ENCODE measurements at regions not wholly inside any gene's neighbourhood (a gene's known extent, or its start where the extent isn't known, plus 50 kb on each side); places are given as distances from the start of the nearest gene placed in this dataset.

GRCh38 chr1:101109791-101110190 lies 84.2 kb upstream of the DPH5 start:
- CTCF ChIA-PET = no interaction called here
- no peak for DNase-seq (ENCODE audit: extremely low spot score)
- TF ChIP-seq FOXA1 (IDR thresholded peaks at IDR 0.05) (no peak), ARNT (IDR thresholded peaks at IDR 0.05) (no peak), CTBP1 (IDR thresholded peaks at IDR 0.05; ENCODE audit: borderline replicate concordance) (no peak)
- POLR2A ChIA-PET = no interaction called here

GRCh38 chr1:101108111-101108500 lies 82.5 kb upstream of the DPH5 start:
- CTCF ChIA-PET = no interaction called here
- no peak for DNase-seq (ENCODE audit: extremely low spot score)
- POLR2A ChIA-PET = no interaction called here
- TF ChIP-seq CTBP1 (IDR thresholded peaks at IDR 0.05; ENCODE audit: borderline replicate concordance) (no peak), HDGF (IDR thresholded peaks at IDR 0.05; ENCODE audit: borderline replicate concordance) (no peak), PKNOX1 (IDR thresholded peaks at IDR 0.05) (no peak)

GRCh38 chr1:101107496-101108110 lies 82.0 kb upstream of the DPH5 start:
- no peak for TF ChIP-seq ELF4 (IDR thresholded peaks at IDR 0.05)
- no peak for TF ChIP-seq NFRKB (IDR thresholded peaks at IDR 0.05)
- TF ChIP-seq SUZ12 (IDR thresholded peaks at IDR 0.05) = no peak
- TF ChIP-seq PKNOX1 (IDR thresholded peaks at IDR 0.05) = no peak
- TF ChIP-seq FOXM1 (IDR thresholded peaks at IDR 0.05; ENCODE audit: borderline replicate concordance) = no peak
- no peak for TF ChIP-seq ARNT (IDR thresholded peaks at IDR 0.05)
- no peak for TF ChIP-seq BHLHE40 (IDR thresholded peaks at IDR 0.05; ENCODE audit: borderline replicate concordance)
- no peak for TF ChIP-seq SP1 (IDR thresholded peaks at IDR 0.05)
- TF ChIP-seq TARDBP (IDR thresholded peaks at IDR 0.05) = no peak
- TF ChIP-seq FOXK2 (IDR thresholded peaks at IDR 0.05) = no peak
- no peak for TF ChIP-seq LEF1 (IDR thresholded peaks at IDR 0.05; ENCODE audit: borderline replicate concordance)
- no peak for TF ChIP-seq L3MBTL2 (conservative IDR thresholded peaks at IDR 0.05)
- no peak for TF ChIP-seq ZNF384 (IDR thresholded peaks at IDR 0.05)
- ChIA-PET CTCF (no interaction called here), POLR2A (no interaction called here)
- DNase-seq (ENCODE audit: extremely low spot score) = no peak

GRCh38 chr1:101105877-101106276 lies 80.3 kb upstream of the DPH5 start:
- POLR2A ChIA-PET = no interaction called here
- no peak for DNase-seq (ENCODE audit: extremely low spot score)
- TF ChIP-seq FOXM1 (IDR thresholded peaks at IDR 0.05; ENCODE audit: borderline replicate concordance) (no peak), ARNT (IDR thresholded peaks at IDR 0.05) (no peak), FOXK2 (IDR thresholded peaks at IDR 0.05) (no peak), SUZ12 (IDR thresholded peaks at IDR 0.05) (no peak), PKNOX1 (IDR thresholded peaks at IDR 0.05) (no peak), HDGF (IDR thresholded peaks at IDR 0.05; ENCODE audit: borderline replicate concordance) (no peak), TARDBP (IDR thresholded peaks at IDR 0.05) (no peak), BHLHE40 (IDR thresholded peaks at IDR 0.05; ENCODE audit: borderline replicate concordance) (no peak), FOXA1 (IDR thresholded peaks at IDR 0.05) (no peak), CTBP1 (IDR thresholded peaks at IDR 0.05; ENCODE audit: borderline replicate concordance) (no peak), LEF1 (IDR thresholded peaks at IDR 0.05; ENCODE audit: borderline replicate concordance) (no peak), NFRKB (IDR thresholded peaks at IDR 0.05) (no peak), L3MBTL2 (conservative IDR thresholded peaks at IDR 0.05) (no peak), SP1 (IDR thresholded peaks at IDR 0.05) (no peak), ELF4 (IDR thresholded peaks at IDR 0.05) (no peak), ZNF384 (IDR thresholded peaks at IDR 0.05) (no peak)
- CTCF ChIA-PET = no interaction called here

- CTCF ChIA-PET = no interaction called here
- TF ChIP-seq ELF4 (IDR thresholded peaks at IDR 0.05) = no peak
- no peak for TF ChIP-seq BHLHE40 (IDR thresholded peaks at IDR 0.05; ENCODE audit: borderline replicate concordance)
- TF ChIP-seq LEF1 (IDR thresholded peaks at IDR 0.05; ENCODE audit: borderline replicate concordance) = no peak
- TF ChIP-seq SUZ12 (IDR thresholded peaks at IDR 0.05) = no peak
- TF ChIP-seq FOXM1 (IDR thresholded peaks at IDR 0.05; ENCODE audit: borderline replicate concordance) = no peak
- no peak for TF ChIP-seq L3MBTL2 (conservative IDR thresholded peaks at IDR 0.05)
- TF ChIP-seq HDGF (IDR thresholded peaks at IDR 0.05; ENCODE audit: borderline replicate concordance) = no peak
- no peak for DNase-seq (ENCODE audit: extremely low spot score)
- POLR2A ChIA-PET = no interaction called here
Measured at GRCh38 chr1:101102426-101103156, 77.0 kb upstream of the DPH5 start.

GRCh38 chr1:101101360-101101759 lies 75.8 kb upstream of the DPH5 start:
- DNase-seq (ENCODE audit: extremely low spot score) = no peak
- ChIA-PET POLR2A (no interaction called here), CTCF (interaction anchor here (0.5 kb wide), 1 partner anchor 633 kb away, joined by 3 read pairs; no protein-coding TSS in a partner anchor)
- TF ChIP-seq CTBP1 (IDR thresholded peaks at IDR 0.05; ENCODE audit: borderline replicate concordance) = no peak

- ChIA-PET POLR2A (no interaction called here), CTCF (no interaction called here)
- DNase-seq (ENCODE audit: extremely low spot score) = no peak
- TF ChIP-seq ARNT (IDR thresholded peaks at IDR 0.05) (no peak), BHLHE40 (IDR thresholded peaks at IDR 0.05; ENCODE audit: borderline replicate concordance) (no peak), FOXM1 (IDR thresholded peaks at IDR 0.05; ENCODE audit: borderline replicate concordance) (no peak), SP1 (IDR thresholded peaks at IDR 0.05) (no peak), NFRKB (IDR thresholded peaks at IDR 0.05) (no peak), PKNOX1 (IDR thresholded peaks at IDR 0.05) (no peak), CTBP1 (IDR thresholded peaks at IDR 0.05; ENCODE audit: borderline replicate concordance) (no peak), HDGF (IDR thresholded peaks at IDR 0.05; ENCODE audit: borderline replicate concordance) (no peak), SUZ12 (IDR thresholded peaks at IDR 0.05) (no peak)
Measured at GRCh38 chr1:101100674-101101073, 75.1 kb upstream of the DPH5 start.

All from HEK293T (cell line).